GM12875 (cell line): ENCODE measurements at regions not wholly inside any gene's neighbourhood (a gene's known extent, or its start where the extent isn't known, plus 50 kb on each side); places are given as distances from the start of the nearest gene placed in this dataset.

Experiments used
- H3K4me3 ChIP-seq: one replicate; pipeline ENCODE4 v1.5.1; 2011; ENCODE audit warnings: low read depth, low read length, control low read depth
- CTCF ChIP-seq: IDR thresholded peaks from 2 replicates; pipeline ENCODE4 v1.5.1; 2011; ENCODE audit warnings: low read depth, mild to moderate bottlenecking, control low read depth, inconsistent platforms, low read length, moderate library complexity, borderline replicate concordance; ENCODE audit not compliant: insufficient read depth

GRCh38 chr3:194243172-194243837 lies 107.4 kb downstream of the HES1 start:
- no peak for TF ChIP-seq CTCF
- H3K4me3 ChIP-seq: no peak overlapping the region

- TF ChIP-seq CTCF: no peak
- no peak overlapping the region for H3K4me3 ChIP-seq
These were observed 107.0 kb downstream of the CPN2 start for GRCh38 chr3:194244167-194244566.

- no peak overlapping the region for H3K4me3 ChIP-seq
- no peak for TF ChIP-seq CTCF
These were observed 105.7 kb downstream of the CPN2 start for GRCh38 chr3:194245474-194245873.

- TF ChIP-seq CTCF: no peak
These were observed 105.1 kb downstream of the CPN2 start for GRCh38 chr3:194245975-194246561.

GRCh38 chr3:194246709-194247349 lies 104.3 kb downstream of the CPN2 start:
- no peak overlapping the region for H3K4me3 ChIP-seq
- TF ChIP-seq CTCF: no peak

More at GRCh38 chr3:194245975-194246561, 105.1 kb downstream of the CPN2 start:
- no peak overlapping the region for H3K4me3 ChIP-seq

GRCh38 chr3:194247350-194247740 lies 103.8 kb downstream of the CPN2 start:
- no peak overlapping the region for H3K4me3 ChIP-seq
- TF ChIP-seq CTCF: no peak

- no peak overlapping the region for H3K4me3 ChIP-seq
- TF ChIP-seq CTCF: no peak
These were observed 101.6 kb downstream of the CPN2 start for GRCh38 chr3:194249323-194250097.
